NOMO-1 (cell line): ENCODE measurements at regions not wholly inside any gene's neighbourhood (a gene's known extent, or its start where the extent isn't known, plus 50 kb on each side); places are given as distances from the start of the nearest gene placed in this dataset.
"Not testable (repeated sequence)": the region's sequence is repeated elsewhere in the genome, so short reads cannot be mapped to it uniquely, and the experiment has no call there.

ENCODE experiments used
- DNase-seq, 2 experiments: peaks; one replicate each; lab custom pipeline; 2025; ENCODE audit not compliant: unreplicated experiment in 2 of 2; lab: John Stamatoyannopoulos, UW

GRCh38 chr4:42205541-42205940, 53.1 kb upstream of the BEND4 start:
- DNase-seq: no peak

GRCh38 chr4:42216664-42217063, 64.2 kb upstream of the BEND4 start:
- no peak for DNase-seq

- DNase-seq: no peak
Measured at GRCh38 chr4:42225286-42225685, 72.8 kb upstream of the BEND4 start.

- no peak for DNase-seq
Measured at GRCh38 chr4:42234817-42235216, 82.4 kb upstream of the BEND4 start.

- no peak for DNase-seq
Measured at GRCh38 chr4:42235304-42236021, 83.0 kb upstream of the BEND4 start.

GRCh38 chr4:42237010-42237409, 84.6 kb upstream of the BEND4 start:
- no peak for DNase-seq

- DNase-seq: no peak
Measured at GRCh38 chr4:42237451-42237850, 85.0 kb upstream of the BEND4 start.

GRCh38 chr4:42248972-42249371, 96.5 kb upstream of the BEND4 start:
- no peak for DNase-seq

- no peak for DNase-seq
Measured at GRCh38 chr4:42252315-42252714, 99.9 kb upstream of the BEND4 start.

- DNase-seq: not testable (repeated sequence)
Measured at GRCh38 chr4:42257645-42258044, 105.2 kb upstream of the BEND4 start.

- DNase-seq: no peak
Measured at GRCh38 chr4:42262701-42263490, 110.4 kb upstream of the BEND4 start.

- no peak for DNase-seq
Measured at GRCh38 chr4:42265782-42266602, 113.5 kb upstream of the BEND4 start.

- DNase-seq: no peak
Measured at GRCh38 chr4:42267724-42268123, 115.3 kb upstream of the BEND4 start.

- DNase-seq: no peak
Measured at GRCh38 chr4:42268824-42269223, 116.4 kb upstream of the BEND4 start.

- DNase-seq: no peak
Measured at GRCh38 chr4:42271096-42271495, 118.6 kb upstream of the BEND4 start.

- DNase-seq: no peak
Measured at GRCh38 chr4:42277291-42277690, 120.0 kb upstream of the SHISA3 start.

- DNase-seq: peak in 1 of 2 experiments; percentile 62
Measured at GRCh38 chr4:42278709-42279324, 118.5 kb upstream of the SHISA3 start.

- DNase-seq: peak in 1 of 2 experiments; percentile 48
Measured at GRCh38 chr4:42280327-42281095, 116.8 kb upstream of the SHISA3 start.

- no peak for DNase-seq
Measured at GRCh38 chr4:42281324-42282020, 115.8 kb upstream of the SHISA3 start.
